Ovary (tissue), 7 donors: ENCODE measurements at regions not wholly inside any gene's neighbourhood (a gene's known extent, or its start where the extent isn't known, plus 50 kb on each side); places are given as distances from the start of the nearest gene placed in this dataset.

Source experiments
- DNase-seq, 5 donors: peaks; one replicate each; pipeline ENCODE4 v3.0.0-alpha.2; 2019 to 2020
- H3K27ac ChIP-seq, 2 donors: fragments of 200-600 bp; one replicate each; pipeline versions ENCODE4 v1.5.1 to v1.8.0; 2019 to 2022
- H3K27me3 ChIP-seq: fragments of 200-600 bp; one replicate; pipeline ENCODE4 v1.8.0; 2022
- H3K36me3 ChIP-seq: fragments of 200-600 bp; sonication (generic); one replicate; pipeline ENCODE4 v1.5.1; 2019
- H3K4me1 ChIP-seq: one replicate; pipeline ENCODE4 v1.8.1; 2013; ENCODE audit warnings: mild to moderate bottlenecking, moderate library complexity; ENCODE audit not compliant: insufficient read depth
- H3K4me3 ChIP-seq: fragments of 200-600 bp; sonication (generic); one replicate; pipeline ENCODE4 v1.5.1; 2017
- H3K9me3 ChIP-seq, 2 donors: fragments of 200-600 bp in 1 of 2; sonication (generic) in 1 of 2; one replicate each; pipeline versions ENCODE4 v1.5.1 to v1.8.1; 2013 to 2019; ENCODE audit warnings: mild to moderate bottlenecking in 1 of 2, moderate library complexity in 1 of 2
- CTCF ChIP-seq, 3 donors: fragments of 450-650 bp in 2 of 3; fragments of 200-600 bp in 1 of 3; IDR thresholded peaks; one replicate each; pipeline versions ENCODE4 v1.5.1 to v1.8.0; 2016 to 2022; ENCODE audit warnings: antibody characterized with exemption in 3 of 3, mild to moderate bottlenecking in 1 of 3
- EP300 ChIP-seq: sonication (generic); formaldehyde crosslinking; IDR thresholded peaks from one replicate; pipeline ENCODE4 v1.6.1; 2017; ENCODE audit warnings: antibody characterized with exemption
- POLR2A ChIP-seq: fragments of 450-650 bp; IDR thresholded peaks from one replicate; pipeline ENCODE4 v1.6.1; 2017; ENCODE audit warnings: antibody characterized with exemption, mild to moderate bottlenecking, moderate library complexity
- WGBS, 3 donors: extraction: QIAGEN DNeasy Blood & Tissue Kit in 1 of 3; methylation state at CpG; one replicate each; pipeline versions ENCODE4 v1.1.5 to v1.1.7; 2013 to 2017; 5-methylcytosine and 5-hydroxymethylcytosine counted together
- intact Hi-C, 4 donors: fragments of 100-400 bp; cut with DNase I; formaldehyde crosslinking; loops; one replicate each; pipeline versions ENCODE4 v1.11.0 to v1.15.1; 2022 to 2023
- donor health status: DM: no; HTN: no; CAD: no; lungs with moderate emphysema.
- donor health status: DM: no; HTN: no; CAD: no.
- donor health status: Bipolar disorder and iron deficiency.
- donor health status: DM: no; HTN: no; CAD: no.
- donor health status: DM: yes; HTN: yes; CAD: no.

- no peak for DNase-seq
- no peaks in the 10 kb centered on the region for H3K27me3 ChIP-seq
- no peaks in the 10 kb centered on the region for H3K4me1 ChIP-seq
- WGBS, 3 donors = 89 to 92% (median 92%) methylated on average over 1 of the region's 1 CpG
- H3K36me3 ChIP-seq = no peaks in the 10 kb centered on the region
- intact Hi-C loops = no loop called here
- TF ChIP-seq POLR2A = no peak
- no peak for TF ChIP-seq CTCF (IDR thresholded peaks at IDR 0.05)
- TF ChIP-seq EP300 = no peak
- no peak overlapping the region for H3K27ac ChIP-seq
- H3K4me3 ChIP-seq = no peak overlapping the region
- no peaks in the 10 kb centered on the region for H3K9me3 ChIP-seq
Measured at GRCh38 chr5:123732257-123732656, 220.3 kb downstream of the CSNK1G3 start.

- 65 to 99% (median 66%) methylated on average over 3 of the region's 3 CpGs for WGBS, 3 donors
- no peaks in the 10 kb centered on the region for H3K27me3 ChIP-seq
- TF ChIP-seq POLR2A = no peak
- TF ChIP-seq CTCF (IDR thresholded peaks at IDR 0.05) = no peak
- no peak for TF ChIP-seq EP300
- intact Hi-C loops = no loop called here
- no peak for DNase-seq
- no peaks in the 10 kb centered on the region for H3K36me3 ChIP-seq
- no peak overlapping the region for H3K4me3 ChIP-seq
- H3K4me1 ChIP-seq = no peaks in the 10 kb centered on the region
- H3K27ac ChIP-seq = no peak overlapping the region
- no peaks in the 10 kb centered on the region for H3K9me3 ChIP-seq
Measured at GRCh38 chr5:123722451-123722850, 210.5 kb downstream of the CSNK1G3 start.

GRCh38 chr5:123721675-123722276, 209.8 kb downstream of the CSNK1G3 start:
- Histone ChIP-seq H3K4me1 (no peaks in the 10 kb centered on the region), H3K27ac (no peak overlapping the region), H3K9me3 (no peaks in the 10 kb centered on the region), H3K4me3 (no peak overlapping the region), H3K27me3 (no peaks in the 10 kb centered on the region), H3K36me3 (no peaks in the 10 kb centered on the region)
- no peak for TF ChIP-seq EP300
- TF ChIP-seq POLR2A = no peak
- TF ChIP-seq CTCF (IDR thresholded peaks at IDR 0.05) = no peak
- WGBS, 3 donors = 79 to 82% (median 81%) methylated on average over 4 of the region's 4 CpGs
- intact Hi-C loops = no loop called here
- no peak for DNase-seq

GRCh38 chr5:123720955-123721354, 209.0 kb downstream of the CSNK1G3 start:
- no peaks in the 10 kb centered on the region for H3K36me3 ChIP-seq
- H3K27me3 ChIP-seq = no peaks in the 10 kb centered on the region
- intact Hi-C loops = no loop called here
- no peak for DNase-seq
- no peak overlapping the region for H3K4me3 ChIP-seq
- no peak overlapping the region for H3K27ac ChIP-seq
- WGBS, 3 donors = 91 to 92% (median 91%) methylated on average over 5 of the region's 5 CpGs
- no peaks in the 10 kb centered on the region for H3K9me3 ChIP-seq
- TF ChIP-seq CTCF (IDR thresholded peaks at IDR 0.05) = no peak
- H3K4me1 ChIP-seq = no peaks in the 10 kb centered on the region

- Histone ChIP-seq H3K27ac (no peak overlapping the region), H3K4me1 (no peaks in the 10 kb centered on the region), H3K9me3 (no peaks in the 10 kb centered on the region), H3K36me3 (no peaks in the 10 kb centered on the region), H3K27me3 (no peaks in the 10 kb centered on the region), H3K4me3 (no peak overlapping the region)
- TF ChIP-seq CTCF (IDR thresholded peaks at IDR 0.05) (no peak), POLR2A (no peak), EP300 (no peak)
- intact Hi-C loops = no loop called here
- no peak for DNase-seq
Measured at GRCh38 chr5:123720339-123720738, 208.4 kb downstream of the CSNK1G3 start.
